C4-2B (cell line): ENCODE measurements at regions not wholly inside any gene's neighbourhood (a gene's known extent, or its start where the extent isn't known, plus 50 kb on each side); places are given as distances from the start of the nearest gene placed in this dataset.

ENCODE experiments used
- CTCF ChIP-seq: fragments of 450-650 bp; conservative IDR thresholded peaks from 2 replicates; pipeline ENCODE4 v1.5.1; 2017; ENCODE audit warnings: mild to moderate bottlenecking
- ZFX ChIP-seq: fragments of 450-650 bp; IDR thresholded peaks from 2 replicates; pipeline ENCODE4 v1.6.1; 2017

- no peak for TF ChIP-seq CTCF
- TF ChIP-seq ZFX, result no peak
These were observed 433.7 kb upstream of the GYPC start for GRCh38 chr2:126222278-126222677.
